ENCODE measurements at regions not wholly inside any gene's neighbourhood (a gene's known extent, or its start where the extent isn't known, plus 50 kb on each side); places are given as distances from the start of the nearest gene placed in this dataset.

- Histone ChIP-seq H3K9ac (ENCODE audit: low read length in 5 of 5) (no peak overlapping the region), H3K9me3 (ENCODE audit: control insufficient read depth in 5 of 5, low read length in 5 of 5) (no peaks in the 10 kb centered on the region), H3K27ac (ENCODE audit: low read depth, low read length) (no peak overlapping the region), H3K4me1 (ENCODE audit: control insufficient read depth in 5 of 5, insufficient read depth in 5 of 5, low read length in 5 of 5) (peaks cover 0 to 13% (median 0%) of the 10 kb centered on the region in 5 donors), H3K4me3 (ENCODE audit: low read depth in 1 of 5, low read length in 5 of 5) (no peak overlapping the region), H3K36me3 (ENCODE audit: control insufficient read depth in 5 of 5, insufficient read depth in 5 of 5, low read length in 5 of 5) (no peaks in the 10 kb centered on the region), H3K27me3 (ENCODE audit: control insufficient read depth in 5 of 5, insufficient read depth in 4 of 5, low read length in 5 of 5) (no peaks in the 10 kb centered on the region)
Observed at GRCh38 chr20:60147004-60147403, 188.8 kb downstream of the CDH26 start.

- H3K9ac ChIP-seq (ENCODE audit: low read length in 5 of 5) = no peak overlapping the region
- no peaks in the 10 kb centered on the region for H3K9me3 ChIP-seq (ENCODE audit: control insufficient read depth in 5 of 5, low read length in 5 of 5)
- H3K4me1 ChIP-seq (ENCODE audit: control insufficient read depth in 5 of 5, insufficient read depth in 5 of 5, low read length in 5 of 5) = peaks cover 0 to 13% (median 0%) of the 10 kb centered on the region in 5 donors
- H3K36me3 ChIP-seq (ENCODE audit: control insufficient read depth in 5 of 5, insufficient read depth in 5 of 5, low read length in 5 of 5) = no peaks in the 10 kb centered on the region
- H3K27me3 ChIP-seq (ENCODE audit: control insufficient read depth in 5 of 5, insufficient read depth in 4 of 5, low read length in 5 of 5) = no peaks in the 10 kb centered on the region
- no peak overlapping the region for H3K4me3 ChIP-seq (ENCODE audit: low read depth in 1 of 5, low read length in 5 of 5)
- H3K27ac ChIP-seq (ENCODE audit: low read depth, low read length) = no peak overlapping the region
Observed at GRCh38 chr20:60148885-60149284, 190.7 kb downstream of the CDH26 start.

GRCh38 chr20:60152792-60153191 lies 194.6 kb downstream of the CDH26 start:
- H3K4me3 ChIP-seq (ENCODE audit: low read depth in 1 of 5, low read length in 5 of 5) = no peak overlapping the region
- H3K9ac ChIP-seq (ENCODE audit: low read length in 5 of 5) = no peak overlapping the region

GRCh38 chr20:60160451-60161145 lies 202.4 kb downstream of the CDH26 start:
- Histone ChIP-seq H3K27ac (ENCODE audit: low read depth, low read length) (no peak overlapping the region), H3K4me1 (ENCODE audit: control insufficient read depth in 5 of 5, insufficient read depth in 5 of 5, low read length in 5 of 5) (no peaks in the 10 kb centered on the region), H3K36me3 (ENCODE audit: control insufficient read depth in 5 of 5, insufficient read depth in 5 of 5, low read length in 5 of 5) (no peaks in the 10 kb centered on the region), H3K9me3 (ENCODE audit: control insufficient read depth in 5 of 5, low read length in 5 of 5) (peaks cover 0 to 3% (median 0%) of the 10 kb centered on the region in 5 donors), H3K27me3 (ENCODE audit: control insufficient read depth in 5 of 5, insufficient read depth in 4 of 5, low read length in 5 of 5) (no peaks in the 10 kb centered on the region), H3K9ac (ENCODE audit: low read length in 5 of 5) (no peak overlapping the region), H3K4me3 (ENCODE audit: low read depth in 1 of 5, low read length in 5 of 5) (no peak overlapping the region)

More at GRCh38 chr20:60152792-60153191, 194.6 kb downstream of the CDH26 start:
- Histone ChIP-seq H3K9me3 (ENCODE audit: control insufficient read depth in 5 of 5, low read length in 5 of 5) (peaks cover 0 to 3% (median 0%) of the 10 kb centered on the region in 5 donors), H3K36me3 (ENCODE audit: control insufficient read depth in 5 of 5, insufficient read depth in 5 of 5, low read length in 5 of 5) (no peaks in the 10 kb centered on the region), H3K27ac (ENCODE audit: low read depth, low read length) (no peak overlapping the region), H3K27me3 (ENCODE audit: control insufficient read depth in 5 of 5, insufficient read depth in 4 of 5, low read length in 5 of 5) (no peaks in the 10 kb centered on the region), H3K4me1 (ENCODE audit: control insufficient read depth in 5 of 5, insufficient read depth in 5 of 5, low read length in 5 of 5) (no peaks in the 10 kb centered on the region)

- peaks cover 0 to 4% (median 0%) of the 10 kb centered on the region in 5 donors for H3K9me3 ChIP-seq (ENCODE audit: control insufficient read depth in 5 of 5, low read length in 5 of 5)
- no peaks in the 10 kb centered on the region for H3K27me3 ChIP-seq (ENCODE audit: control insufficient read depth in 5 of 5, insufficient read depth in 4 of 5, low read length in 5 of 5)
- H3K4me3 ChIP-seq (ENCODE audit: low read depth in 1 of 5, low read length in 5 of 5) = no peak overlapping the region
- no peaks in the 10 kb centered on the region for H3K36me3 ChIP-seq (ENCODE audit: control insufficient read depth in 5 of 5, insufficient read depth in 5 of 5, low read length in 5 of 5)
- H3K9ac ChIP-seq (ENCODE audit: low read length in 5 of 5) = no peak overlapping the region
- no peak overlapping the region for H3K27ac ChIP-seq (ENCODE audit: low read depth, low read length)
- H3K4me1 ChIP-seq (ENCODE audit: control insufficient read depth in 5 of 5, insufficient read depth in 5 of 5, low read length in 5 of 5) = peaks cover 0 to 7% (median 0%) of the 10 kb centered on the region in 5 donors
Observed at GRCh38 chr20:60167812-60168211, 209.6 kb downstream of the CDH26 start.

- no peaks in the 10 kb centered on the region for H3K27me3 ChIP-seq (ENCODE audit: control insufficient read depth in 5 of 5, insufficient read depth in 4 of 5, low read length in 5 of 5)
- no peak overlapping the region for H3K4me3 ChIP-seq (ENCODE audit: low read depth in 1 of 5, low read length in 5 of 5)
- H3K36me3 ChIP-seq (ENCODE audit: control insufficient read depth in 5 of 5, insufficient read depth in 5 of 5, low read length in 5 of 5) = no peaks in the 10 kb centered on the region
- no peak overlapping the region for H3K9ac ChIP-seq (ENCODE audit: low read length in 5 of 5)
- H3K9me3 ChIP-seq (ENCODE audit: control insufficient read depth in 5 of 5, low read length in 5 of 5) = peaks cover 0 to 4% (median 0%) of the 10 kb centered on the region in 5 donors
- H3K27ac ChIP-seq (ENCODE audit: low read depth, low read length) = no peak overlapping the region
- H3K4me1 ChIP-seq (ENCODE audit: control insufficient read depth in 5 of 5, insufficient read depth in 5 of 5, low read length in 5 of 5) = peaks cover 0 to 7% (median 0%) of the 10 kb centered on the region in 5 donors
Observed at GRCh38 chr20:60168963-60169362, 210.7 kb downstream of the CDH26 start.

- no peaks in the 10 kb centered on the region for H3K27me3 ChIP-seq (ENCODE audit: control insufficient read depth in 5 of 5, insufficient read depth in 4 of 5, low read length in 5 of 5)
- H3K4me3 ChIP-seq (ENCODE audit: low read depth in 1 of 5, low read length in 5 of 5) = no peak overlapping the region
- no peak overlapping the region for H3K27ac ChIP-seq (ENCODE audit: low read depth, low read length)
- H3K9ac ChIP-seq (ENCODE audit: low read length in 5 of 5) = no peak overlapping the region
- no peaks in the 10 kb centered on the region for H3K36me3 ChIP-seq (ENCODE audit: control insufficient read depth in 5 of 5, insufficient read depth in 5 of 5, low read length in 5 of 5)
- H3K9me3 ChIP-seq (ENCODE audit: control insufficient read depth in 5 of 5, low read length in 5 of 5) = peaks cover 0 to 4% (median 0%) of the 10 kb centered on the region in 5 donors
- H3K4me1 ChIP-seq (ENCODE audit: control insufficient read depth in 5 of 5, insufficient read depth in 5 of 5, low read length in 5 of 5) = peaks cover 0 to 7% (median 0%) of the 10 kb centered on the region in 5 donors
Observed at GRCh38 chr20:60170116-60170515, 211.9 kb downstream of the CDH26 start.

GRCh38 chr20:60171313-60171712 lies 213.1 kb downstream of the CDH26 start:
- Histone ChIP-seq H3K36me3 (ENCODE audit: control insufficient read depth in 5 of 5, insufficient read depth in 5 of 5, low read length in 5 of 5) (no peaks in the 10 kb centered on the region), H3K9ac (ENCODE audit: low read length in 5 of 5) (no peak overlapping the region), H3K4me3 (ENCODE audit: low read depth in 1 of 5, low read length in 5 of 5) (no peak overlapping the region), H3K9me3 (ENCODE audit: control insufficient read depth in 5 of 5, low read length in 5 of 5) (peaks cover 0 to 4% (median 0%) of the 10 kb centered on the region in 5 donors), H3K27ac (ENCODE audit: low read depth, low read length) (no peak overlapping the region), H3K27me3 (ENCODE audit: control insufficient read depth in 5 of 5, insufficient read depth in 4 of 5, low read length in 5 of 5) (no peaks in the 10 kb centered on the region), H3K4me1 (ENCODE audit: control insufficient read depth in 5 of 5, insufficient read depth in 5 of 5, low read length in 5 of 5) (peaks cover 0 to 7% (median 0%) of the 10 kb centered on the region in 5 donors)

GRCh38 chr20:60171738-60172137 lies 213.5 kb downstream of the CDH26 start:
- no peak overlapping the region for H3K27ac ChIP-seq (ENCODE audit: low read depth, low read length)
- H3K9ac ChIP-seq (ENCODE audit: low read length in 5 of 5) = no peak overlapping the region
- H3K36me3 ChIP-seq (ENCODE audit: control insufficient read depth in 5 of 5, insufficient read depth in 5 of 5, low read length in 5 of 5) = no peaks in the 10 kb centered on the region
- no peak overlapping the region for H3K4me3 ChIP-seq (ENCODE audit: low read depth in 1 of 5, low read length in 5 of 5)
- H3K27me3 ChIP-seq (ENCODE audit: control insufficient read depth in 5 of 5, insufficient read depth in 4 of 5, low read length in 5 of 5) = no peaks in the 10 kb centered on the region
- H3K4me1 ChIP-seq (ENCODE audit: control insufficient read depth in 5 of 5, insufficient read depth in 5 of 5, low read length in 5 of 5) = peaks cover 0 to 7% (median 0%) of the 10 kb centered on the region in 5 donors
- H3K9me3 ChIP-seq (ENCODE audit: control insufficient read depth in 5 of 5, low read length in 5 of 5) = peaks cover 0 to 4% (median 0%) of the 10 kb centered on the region in 5 donors

GRCh38 chr20:60172346-60172984 lies 214.2 kb downstream of the CDH26 start:
- Histone ChIP-seq H3K4me3 (ENCODE audit: low read depth in 1 of 5, low read length in 5 of 5) (no peak overlapping the region), H3K4me1 (ENCODE audit: control insufficient read depth in 5 of 5, insufficient read depth in 5 of 5, low read length in 5 of 5) (peaks cover 0 to 7% (median 0%) of the 10 kb centered on the region in 5 donors), H3K9ac (ENCODE audit: low read length in 5 of 5) (no peak overlapping the region), H3K27me3 (ENCODE audit: control insufficient read depth in 5 of 5, insufficient read depth in 4 of 5, low read length in 5 of 5) (no peaks in the 10 kb centered on the region), H3K27ac (ENCODE audit: low read depth, low read length) (no peak overlapping the region), H3K9me3 (ENCODE audit: control insufficient read depth in 5 of 5, low read length in 5 of 5) (peaks cover 0 to 4% (median 0%) of the 10 kb centered on the region in 5 donors), H3K36me3 (ENCODE audit: control insufficient read depth in 5 of 5, insufficient read depth in 5 of 5, low read length in 5 of 5) (no peaks in the 10 kb centered on the region)
